Activated CD4-positive, alpha-beta memory T cell treated with anti-CD3 and anti-CD28 coated beads for 36 hours (primary cell): ENCODE measurements at regions not wholly inside any gene's neighbourhood (a gene's known extent, or its start where the extent isn't known, plus 50 kb on each side); places are given as distances from the start of the nearest gene placed in this dataset.
"Not testable (repeated sequence)": the region's sequence is repeated elsewhere in the genome, so short reads cannot be mapped to it uniquely, and the experiment has no call there.

Source experiments
- CTCF ChIA-PET: fragments of 350-600 bp; sonication (Branson Sonifier 250); formaldehyde crosslinking; loops from one replicate; lab custom pipeline; 2021; ENCODE audit warnings: antibody characterized with exemption, inconsistent platforms; lab: Charles Lee
- POLR2A ChIA-PET: fragments of 350-600 bp; sonication (Branson Sonifier 250); formaldehyde crosslinking; loops from one replicate; lab custom pipeline; 2021; ENCODE audit warnings: antibody characterized with exemption; lab: Charles Lee
- DNase-seq: peaks from one replicate; pipeline ENCODE4 v3.0.0-alpha.2; 2020
- H3K27ac Mint-ChIP-seq: one replicate; pipeline ENCODE4 v1.8.0; 2021; ENCODE audit warnings: mixed read lengths
- H3K27me3 Mint-ChIP-seq: one replicate; pipeline ENCODE4 v1.8.0; 2021; ENCODE audit warnings: mixed read lengths
- H3K36me3 Mint-ChIP-seq: one replicate; pipeline ENCODE4 v1.8.0; 2021; ENCODE audit warnings: mixed read lengths
- H3K4me1 Mint-ChIP-seq: one replicate; pipeline ENCODE4 v1.8.0; 2021; ENCODE audit warnings: low read depth, mixed read lengths
- H3K4me3 Mint-ChIP-seq: one replicate; pipeline ENCODE4 v1.8.0; 2021; ENCODE audit warnings: mild to moderate bottlenecking, mixed read lengths
- H3K9me3 Mint-ChIP-seq: one replicate; pipeline ENCODE4 v1.8.0; 2021; ENCODE audit warnings: mixed read lengths
- intact Hi-C: fragments of 100-400 bp; cut with micrococcal nuclease; formaldehyde crosslinking; loops from one replicate; pipeline ENCODE4 v1.15.1; 2023

DNA sequence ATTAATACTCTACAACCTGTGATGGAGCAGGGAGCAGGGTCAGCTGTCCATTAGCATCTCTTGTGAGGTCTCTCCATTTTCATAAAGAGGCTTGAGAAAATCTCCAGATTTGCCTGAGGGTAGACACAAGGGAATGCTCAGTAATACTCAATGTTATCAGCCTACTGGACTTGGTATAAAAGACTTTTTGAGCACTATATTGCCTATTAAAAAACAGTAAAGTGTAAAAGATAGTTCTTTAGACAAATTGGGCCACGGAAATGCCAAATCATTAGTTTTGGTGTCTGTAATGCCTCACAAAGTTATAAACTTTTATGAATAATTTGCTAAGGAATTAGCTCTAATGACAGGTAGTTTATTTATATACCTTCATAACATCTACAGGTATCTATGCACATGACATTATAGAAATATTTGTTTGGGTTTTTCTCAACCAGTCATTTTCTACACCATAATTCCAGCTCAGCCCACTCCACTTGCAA lies 1524.9 kb upstream of the TPTE start:
- H3K27me3 Mint-ChIP-seq, result peaks cover 39% of the 10 kb centered on the region
- H3K4me1 Mint-ChIP-seq, POLR2A ChIA-PET, H3K36me3 Mint-ChIP-seq, intact Hi-C loops, CTCF ChIA-PET, DNase-seq, H3K27ac Mint-ChIP-seq, H3K4me3 Mint-ChIP-seq: not testable (repeated sequence)
- H3K9me3 Mint-ChIP-seq, result peaks cover 13% of the 10 kb centered on the region

DNA sequence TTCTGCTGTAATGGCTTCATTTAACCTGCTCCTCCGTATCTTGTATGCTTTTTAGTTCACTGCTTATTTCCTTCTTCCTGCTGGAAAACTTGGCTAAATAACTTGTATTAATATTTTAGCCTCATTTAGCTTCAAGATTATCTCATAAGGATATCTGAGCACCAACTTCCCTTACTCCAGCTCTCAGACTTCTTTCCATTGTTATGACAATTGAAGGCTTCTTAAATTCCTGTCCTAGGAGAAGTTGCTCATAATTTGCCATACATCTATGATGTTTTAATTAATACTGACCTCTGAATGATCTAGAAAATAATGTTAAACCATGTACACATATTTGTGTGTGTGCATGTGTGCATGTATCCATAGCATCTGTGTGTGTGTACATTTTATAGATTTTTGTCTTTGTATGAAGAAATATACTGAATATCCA lies 1524.4 kb upstream of the TPTE start:
- no peaks in the 10 kb centered on the region for H3K36me3 Mint-ChIP-seq
- H3K4me3 Mint-ChIP-seq, result no peak overlapping the region
- peaks cover 36% of the 10 kb centered on the region for H3K27me3 Mint-ChIP-seq
- ChIA-PET CTCF (no interaction called here), POLR2A (no interaction called here)
- peaks cover 12% of the 10 kb centered on the region for H3K9me3 Mint-ChIP-seq
- H3K27ac Mint-ChIP-seq, result no peak overlapping the region
- no peak for DNase-seq
- intact Hi-C loops, result no loop called here
- H3K4me1 Mint-ChIP-seq, result no peaks in the 10 kb centered on the region

DNA sequence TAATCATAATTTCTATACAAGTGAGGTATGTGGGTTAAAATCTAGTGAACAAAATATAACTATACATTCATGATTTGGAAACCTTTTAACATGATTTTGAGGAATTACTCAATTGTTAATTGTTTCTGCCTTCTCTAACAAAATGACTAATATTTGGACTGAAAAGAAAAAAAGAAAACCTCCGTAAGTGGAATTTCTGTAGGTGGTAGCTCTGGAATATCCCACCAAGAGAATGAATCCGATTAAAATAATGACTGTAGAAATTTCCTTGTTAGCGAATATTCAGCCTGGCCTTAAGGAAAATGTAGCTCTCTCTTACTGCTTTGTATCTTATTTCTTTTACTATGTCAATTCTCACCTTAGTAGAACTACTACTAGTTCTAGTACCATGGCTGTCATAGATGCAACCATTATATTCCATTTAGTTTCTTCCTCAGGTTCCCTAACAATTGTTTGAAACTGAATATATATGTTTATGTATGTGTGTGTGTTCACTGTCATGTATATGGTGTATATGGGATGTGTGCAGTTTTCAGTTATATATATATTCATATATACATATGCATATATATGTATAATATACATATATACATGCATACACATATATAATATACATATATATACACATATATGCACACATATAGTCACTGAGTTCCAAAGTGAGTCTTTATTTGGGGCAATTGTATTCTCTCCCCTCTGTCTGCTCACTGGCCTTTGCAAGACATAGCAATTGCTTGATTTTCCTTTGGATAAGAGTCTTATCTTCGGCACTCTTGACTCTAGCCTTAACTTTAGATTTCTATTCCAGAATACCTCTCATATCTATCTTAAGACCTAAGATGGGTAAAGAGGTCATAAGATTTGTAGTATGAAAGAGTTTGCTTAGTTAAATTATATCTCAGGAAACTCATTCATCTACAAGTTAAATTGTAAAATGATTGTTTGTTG lies 1523.7 kb upstream of the TPTE start:
- Mint-ChIP-seq H3K27me3 (peaks cover 32% of the 10 kb centered on the region), H3K9me3 (peaks cover 16% of the 10 kb centered on the region)
- POLR2A ChIA-PET, H3K27ac Mint-ChIP-seq, H3K36me3 Mint-ChIP-seq, H3K4me1 Mint-ChIP-seq, DNase-seq, H3K4me3 Mint-ChIP-seq, CTCF ChIA-PET, intact Hi-C loops: not testable (repeated sequence)

DNA sequence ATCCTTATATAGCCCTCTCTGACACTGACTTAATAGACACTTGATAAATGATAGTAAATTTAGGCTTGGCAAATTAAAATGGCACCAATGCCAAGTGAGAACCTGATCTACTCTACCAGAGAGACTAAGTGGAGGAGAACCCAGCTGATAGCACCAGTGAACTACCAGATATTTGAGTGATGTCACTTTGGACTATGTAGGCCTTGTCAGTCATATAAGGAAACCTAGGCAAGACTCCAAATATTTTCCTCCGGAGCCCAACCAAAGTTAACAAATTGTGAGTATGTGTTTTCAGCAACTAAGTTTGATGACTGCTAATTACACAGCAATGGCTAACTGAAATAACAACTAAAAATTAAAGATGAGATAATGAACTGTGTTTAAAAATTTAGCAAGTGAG lies 1522.9 kb upstream of the TPTE start:
- POLR2A ChIA-PET, DNase-seq, H3K4me1 Mint-ChIP-seq, H3K36me3 Mint-ChIP-seq, CTCF ChIA-PET, H3K4me3 Mint-ChIP-seq, H3K27ac Mint-ChIP-seq, intact Hi-C loops: not testable (repeated sequence)
- H3K27me3 Mint-ChIP-seq, result peaks cover 27% of the 10 kb centered on the region
- peaks cover 16% of the 10 kb centered on the region for H3K9me3 Mint-ChIP-seq

DNA sequence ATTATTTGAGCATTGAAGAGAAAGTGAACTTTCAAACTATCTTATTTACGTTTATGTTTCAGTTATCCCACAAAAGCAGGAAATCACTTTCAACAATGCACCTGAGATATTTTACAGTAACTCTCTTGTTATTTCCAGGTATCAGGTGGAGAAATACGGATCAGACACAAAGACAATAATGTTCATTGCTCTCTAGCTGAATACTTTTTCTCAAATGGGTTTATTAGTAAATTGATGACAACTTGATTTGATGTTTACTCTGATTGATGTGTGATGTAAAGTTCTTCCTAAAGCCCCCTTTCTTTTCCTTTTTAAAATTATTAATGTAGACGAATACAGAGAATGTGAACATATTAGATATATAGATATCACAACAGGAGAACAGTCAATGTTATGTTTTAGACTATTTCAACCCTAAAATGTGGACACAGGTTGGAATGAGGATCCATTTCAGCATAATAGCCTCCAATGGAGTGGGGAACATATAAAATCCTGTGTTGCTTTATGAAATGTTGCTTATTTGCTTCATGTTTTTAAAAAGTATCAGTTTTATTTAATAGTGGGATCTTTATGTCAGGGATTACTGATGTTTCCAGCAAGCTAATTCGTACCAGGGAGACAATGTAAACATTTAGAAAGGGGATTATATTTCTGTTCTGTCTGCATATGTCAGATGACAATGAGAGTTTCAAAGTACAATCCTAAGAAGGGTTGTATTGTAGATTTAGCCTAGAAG lies 1522.3 kb upstream of the TPTE start:
- ChIA-PET POLR2A (no interaction called here), CTCF (no interaction called here)
- no peak overlapping the region for H3K27ac Mint-ChIP-seq
- H3K27me3 Mint-ChIP-seq, result peaks cover 23% of the 10 kb centered on the region
- H3K9me3 Mint-ChIP-seq, result peaks cover 14% of the 10 kb centered on the region
- no peaks in the 10 kb centered on the region for H3K4me1 Mint-ChIP-seq
- intact Hi-C loops, result no loop called here
- H3K36me3 Mint-ChIP-seq, result no peaks in the 10 kb centered on the region
- no peak overlapping the region for H3K4me3 Mint-ChIP-seq
- no peak for DNase-seq

DNA sequence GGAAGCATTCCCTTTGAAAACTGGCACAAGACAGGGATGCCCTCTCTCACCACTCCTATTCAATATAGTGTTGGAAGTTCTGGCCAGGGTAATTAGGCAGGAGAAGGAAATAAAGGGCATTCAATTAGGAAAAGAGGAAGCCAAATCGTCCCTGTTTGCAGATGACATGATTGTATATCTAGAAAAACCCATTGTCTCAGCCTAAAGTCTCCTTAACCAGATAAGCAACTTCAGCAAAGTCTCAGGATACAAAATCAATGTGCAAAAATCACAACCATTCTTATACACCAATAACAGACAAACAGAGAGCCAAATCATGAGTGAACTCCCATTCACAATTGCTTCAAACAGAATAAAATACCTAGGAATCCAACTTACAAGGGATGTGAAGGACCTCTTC lies 1521.3 kb upstream of the TPTE start:
- peaks cover 12% of the 10 kb centered on the region for H3K9me3 Mint-ChIP-seq

DNA sequence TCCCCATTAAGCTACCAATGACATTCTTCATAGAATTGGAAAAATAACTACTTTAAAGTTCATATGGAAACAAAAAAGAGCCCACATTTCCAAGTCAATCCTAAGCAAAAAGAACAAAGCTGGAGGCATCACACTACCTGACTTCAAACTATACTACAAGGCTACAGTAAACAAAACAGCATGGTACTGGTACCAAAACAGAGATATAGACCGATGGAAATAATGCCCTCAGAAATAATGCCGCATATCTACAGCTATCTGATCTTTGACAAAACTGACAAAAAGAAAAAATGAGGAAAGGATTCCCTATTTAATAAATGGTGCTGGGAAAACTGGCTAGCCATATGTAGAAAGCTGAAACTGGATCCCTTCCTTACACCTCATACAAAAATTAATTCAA lies 1520.7 kb upstream of the TPTE start:
- H3K27ac Mint-ChIP-seq, H3K4me3 Mint-ChIP-seq, DNase-seq, H3K4me1 Mint-ChIP-seq, intact Hi-C loops, CTCF ChIA-PET, H3K36me3 Mint-ChIP-seq, POLR2A ChIA-PET: not testable (repeated sequence)
- Mint-ChIP-seq H3K27me3 (peaks cover 24% of the 10 kb centered on the region), H3K9me3 (peaks cover 12% of the 10 kb centered on the region)

More for the DNA sequence above, 1521.3 kb upstream of the TPTE start:
- CTCF ChIA-PET, intact Hi-C loops, H3K27ac Mint-ChIP-seq, DNase-seq, H3K4me3 Mint-ChIP-seq, POLR2A ChIA-PET, H3K4me1 Mint-ChIP-seq, H3K36me3 Mint-ChIP-seq: not testable (repeated sequence)
- H3K27me3 Mint-ChIP-seq, result peaks cover 23% of the 10 kb centered on the region

DNA sequence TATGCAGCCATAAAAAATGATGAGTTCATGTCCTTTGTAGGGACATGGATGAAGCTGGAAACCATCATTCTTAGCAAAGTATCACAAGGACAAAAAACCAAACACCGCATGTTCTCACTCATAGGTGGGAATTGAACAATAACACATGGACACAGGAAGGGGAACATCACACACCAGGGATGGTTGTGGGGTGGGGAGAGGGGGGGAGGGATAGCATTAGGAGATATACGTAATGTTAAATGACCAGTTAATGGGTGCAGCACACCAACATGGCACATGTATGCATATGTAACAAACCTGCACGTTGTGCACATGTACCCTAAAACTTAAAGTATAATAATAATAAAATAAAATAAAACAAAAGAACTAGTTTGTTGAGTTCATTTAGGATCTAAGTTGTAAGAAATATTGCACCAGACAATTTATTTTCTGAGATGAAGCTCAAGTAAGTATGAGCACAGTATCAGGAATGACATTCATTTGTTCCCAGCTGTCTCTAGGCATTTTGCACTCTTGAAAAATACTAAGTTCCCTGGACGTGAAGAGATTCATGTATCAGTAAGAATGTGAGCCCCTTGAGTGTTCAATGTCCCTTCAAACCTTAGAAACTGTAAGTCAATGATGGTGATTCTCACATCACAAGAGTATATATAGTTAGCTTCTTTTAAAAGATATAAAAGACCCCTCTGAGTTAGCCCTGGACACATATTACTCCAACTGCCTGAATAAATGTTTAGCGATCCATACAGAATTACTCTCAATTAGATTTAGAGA lies 1519.3 kb upstream of the TPTE start:
- DNase-seq, POLR2A ChIA-PET, H3K4me3 Mint-ChIP-seq, CTCF ChIA-PET, H3K36me3 Mint-ChIP-seq, H3K4me1 Mint-ChIP-seq, intact Hi-C loops, H3K27ac Mint-ChIP-seq: not testable (repeated sequence)
- H3K27me3 Mint-ChIP-seq, result peaks cover 32% of the 10 kb centered on the region
- H3K9me3 Mint-ChIP-seq, result peaks cover 12% of the 10 kb centered on the region

DNA sequence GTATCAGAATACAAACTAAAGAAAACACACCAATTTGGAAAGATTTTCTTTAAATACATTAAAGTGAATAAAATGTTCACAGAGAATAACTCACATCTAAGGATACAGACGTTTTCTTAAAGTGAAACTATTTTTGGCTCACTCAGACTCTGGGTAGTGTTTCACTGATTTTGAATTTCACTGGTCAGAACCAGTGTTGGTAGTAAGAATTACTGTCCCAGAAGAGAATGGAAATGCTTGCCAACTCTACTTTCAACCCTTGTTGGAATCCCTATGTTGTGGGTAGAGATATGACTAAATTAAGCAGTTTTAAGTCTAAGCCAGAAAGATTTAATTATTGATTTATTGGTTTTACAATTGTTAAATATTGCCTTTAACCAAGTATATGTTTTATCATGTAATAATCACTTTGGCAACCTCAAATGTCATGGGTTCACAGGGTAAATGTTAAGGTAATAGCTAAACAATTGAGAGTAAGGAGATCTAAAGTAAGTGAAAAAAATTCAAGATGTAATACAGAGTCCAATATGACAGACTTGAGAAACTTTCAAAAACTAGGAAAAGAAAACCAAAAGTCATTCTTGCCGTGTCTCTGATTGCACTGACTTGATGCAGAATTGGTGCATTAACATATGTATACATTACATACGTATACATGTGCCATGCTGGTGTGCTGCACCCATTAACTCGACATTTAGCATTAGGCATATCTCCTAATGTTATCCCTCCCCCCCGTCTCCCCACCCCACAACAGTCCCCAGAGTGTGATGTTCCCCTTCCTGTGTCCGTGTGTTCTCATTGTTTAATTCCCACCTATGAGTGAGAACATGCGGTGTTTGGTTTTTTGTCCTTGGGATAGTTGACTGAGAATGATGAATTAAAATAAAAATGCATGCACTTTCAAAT lies 1517.2 kb upstream of the TPTE start:
- intact Hi-C loops, DNase-seq, CTCF ChIA-PET, H3K27ac Mint-ChIP-seq, POLR2A ChIA-PET, H3K4me3 Mint-ChIP-seq, H3K4me1 Mint-ChIP-seq, H3K36me3 Mint-ChIP-seq: not testable (repeated sequence)
- Mint-ChIP-seq H3K9me3 (peaks cover 12% of the 10 kb centered on the region), H3K27me3 (peaks cover 48% of the 10 kb centered on the region)

DNA sequence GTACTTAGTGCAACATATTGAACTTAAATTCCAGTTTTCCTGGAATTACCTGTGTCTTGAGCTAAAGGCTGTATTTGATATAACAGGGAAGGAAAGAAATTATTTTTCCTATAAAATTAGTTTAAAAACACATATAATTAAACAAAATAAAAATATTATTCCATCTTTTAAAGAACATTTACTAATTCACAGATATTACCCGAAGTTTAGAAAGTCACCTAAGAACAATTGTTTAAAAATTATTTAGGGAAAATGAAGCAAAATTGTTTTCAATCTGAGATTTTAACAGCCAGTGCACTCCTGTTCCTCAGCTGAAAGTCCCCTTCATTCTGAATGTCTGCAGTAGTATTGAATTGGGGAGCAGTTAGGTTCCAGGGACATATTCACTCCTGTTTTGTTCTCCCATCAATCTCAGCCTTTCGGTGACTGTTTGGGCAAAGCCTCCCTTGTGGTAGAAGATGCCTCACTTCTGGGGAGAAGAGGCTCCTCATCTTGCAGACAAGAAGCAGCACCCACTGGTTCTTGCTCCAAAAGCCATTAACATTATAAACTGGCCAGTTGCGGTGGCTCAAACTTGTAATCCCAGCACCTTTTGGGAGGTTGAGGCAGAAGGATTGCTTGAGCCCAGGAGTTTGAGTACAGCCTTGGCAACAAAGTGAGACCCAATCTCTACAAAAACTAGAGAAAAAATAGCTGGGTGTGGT lies 1516.4 kb upstream of the TPTE start:
- Mint-ChIP-seq H3K9me3 (peaks cover 12% of the 10 kb centered on the region), H3K27me3 (peaks cover 52% of the 10 kb centered on the region)
- POLR2A ChIA-PET, H3K4me3 Mint-ChIP-seq, intact Hi-C loops, H3K36me3 Mint-ChIP-seq, DNase-seq, H3K27ac Mint-ChIP-seq, H3K4me1 Mint-ChIP-seq, CTCF ChIA-PET: not testable (repeated sequence)

DNA sequence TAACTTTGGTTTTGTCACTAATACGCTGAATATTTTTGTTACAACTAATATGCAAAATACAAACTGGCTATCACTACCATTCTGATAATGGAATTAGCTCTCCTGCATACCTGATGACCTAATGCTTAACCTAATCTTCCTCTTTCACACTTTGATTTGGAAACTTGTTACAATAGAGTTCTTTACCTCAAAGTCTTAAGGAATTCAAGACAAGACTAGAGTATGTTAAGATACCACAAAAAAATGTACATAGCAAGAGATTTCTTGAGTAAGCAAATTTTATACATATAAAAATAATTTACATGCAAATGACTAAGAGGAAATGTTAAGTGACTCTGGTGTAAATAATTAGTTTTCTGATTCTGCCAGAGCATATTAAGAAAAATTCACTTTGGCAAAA lies 1515.7 kb upstream of the TPTE start:
- DNase-seq, CTCF ChIA-PET, POLR2A ChIA-PET, H3K9me3 Mint-ChIP-seq, H3K4me1 Mint-ChIP-seq, intact Hi-C loops, H3K36me3 Mint-ChIP-seq, H3K27ac Mint-ChIP-seq, H3K4me3 Mint-ChIP-seq: not testable (repeated sequence)
- peaks cover 48% of the 10 kb centered on the region for H3K27me3 Mint-ChIP-seq
